Ovary (tissue), 3 donors: ENCODE measurements at regions not wholly inside any gene's neighbourhood (a gene's known extent, or its start where the extent isn't known, plus 50 kb on each side); places are given as distances from the start of the nearest gene placed in this dataset.

Source experiments
- EP300 ChIP-seq: sonication (generic); formaldehyde crosslinking; IDR thresholded peaks from one replicate; pipeline ENCODE4 v1.6.1; 2017; ENCODE audit warnings: antibody characterized with exemption
- POLR2A ChIP-seq: fragments of 450-650 bp; IDR thresholded peaks from one replicate; pipeline ENCODE4 v1.6.1; 2017; ENCODE audit warnings: antibody characterized with exemption, mild to moderate bottlenecking, moderate library complexity
- TF ChIP-seq, protein P1 (sequence below), 3 donors: fragments of 450-650 bp in 2 of 3; fragments of 200-600 bp in 1 of 3; IDR thresholded peaks; one replicate each; pipeline versions ENCODE4 v1.5.1 to v1.8.0; 2016 to 2022; ENCODE audit warnings: antibody characterized with exemption in 3 of 3, mild to moderate bottlenecking in 1 of 3
- donor health status: DM: no; HTN: no; CAD: no.

GRCh38 chr4:15202481-15202880 is 200.2 kb downstream of the CPEB2 start:
- TF ChIP-seq, protein P1, sequence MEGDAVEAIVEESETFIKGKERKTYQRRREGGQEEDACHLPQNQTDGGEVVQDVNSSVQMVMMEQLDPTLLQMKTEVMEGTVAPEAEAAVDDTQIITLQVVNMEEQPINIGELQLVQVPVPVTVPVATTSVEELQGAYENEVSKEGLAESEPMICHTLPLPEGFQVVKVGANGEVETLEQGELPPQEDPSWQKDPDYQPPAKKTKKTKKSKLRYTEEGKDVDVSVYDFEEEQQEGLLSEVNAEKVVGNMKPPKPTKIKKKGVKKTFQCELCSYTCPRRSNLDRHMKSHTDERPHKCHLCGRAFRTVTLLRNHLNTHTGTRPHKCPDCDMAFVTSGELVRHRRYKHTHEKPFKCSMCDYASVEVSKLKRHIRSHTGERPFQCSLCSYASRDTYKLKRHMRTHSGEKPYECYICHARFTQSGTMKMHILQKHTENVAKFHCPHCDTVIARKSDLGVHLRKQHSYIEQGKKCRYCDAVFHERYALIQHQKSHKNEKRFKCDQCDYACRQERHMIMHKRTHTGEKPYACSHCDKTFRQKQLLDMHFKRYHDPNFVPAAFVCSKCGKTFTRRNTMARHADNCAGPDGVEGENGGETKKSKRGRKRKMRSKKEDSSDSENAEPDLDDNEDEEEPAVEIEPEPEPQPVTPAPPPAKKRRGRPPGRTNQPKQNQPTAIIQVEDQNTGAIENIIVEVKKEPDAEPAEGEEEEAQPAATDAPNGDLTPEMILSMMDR (IDR thresholded peaks at IDR 0.05) = no peak
- no peak for TF ChIP-seq POLR2A
- TF ChIP-seq EP300 = no peak
